C4-2B (cell line): ENCODE measurements at regions not wholly inside any gene's neighbourhood (a gene's known extent, or its start where the extent isn't known, plus 50 kb on each side); places are given as distances from the start of the nearest gene placed in this dataset.

ENCODE experiments used
- H3K27ac ChIP-seq: fragments of 450-650 bp; 2 replicates; pipeline ENCODE4 v1.5.1; 2017
- CTCF ChIP-seq: fragments of 450-650 bp; conservative IDR thresholded peaks from 2 replicates; pipeline ENCODE4 v1.5.1; 2017; ENCODE audit warnings: mild to moderate bottlenecking
- ZFX ChIP-seq: fragments of 450-650 bp; IDR thresholded peaks from 2 replicates; pipeline ENCODE4 v1.6.1; 2017

GRCh38 chr20:40961686-40962640 is 66.7 kb upstream of the TOP1 start:
- no peak for TF ChIP-seq ZFX
- TF ChIP-seq CTCF: no peak
- H3K27ac ChIP-seq: no peak overlapping the region

GRCh38 chr20:40962733-40963504 is 65.7 kb upstream of the TOP1 start:
- no peak overlapping the region; the same call in 1 of the 2 replicates for H3K27ac ChIP-seq
- TF ChIP-seq ZFX (no peak), CTCF (peak; percentile 97)

- TF ChIP-seq ZFX: no peak
- TF ChIP-seq CTCF: no peak
- H3K27ac ChIP-seq: no peak overlapping the region
Measured at GRCh38 chr20:40963505-40963845, 65.1 kb upstream of the TOP1 start.

GRCh38 chr20:40965671-40966070 is 63.0 kb upstream of the TOP1 start:
- no peak overlapping the region for H3K27ac ChIP-seq
- TF ChIP-seq CTCF (no peak), ZFX (no peak)

- no peak overlapping the region for H3K27ac ChIP-seq
- no peak; the same call in 1 of the 2 replicates for TF ChIP-seq CTCF
Measured at GRCh38 chr20:40966103-40966502, 62.5 kb upstream of the TOP1 start.

GRCh38 chr20:40966516-40967185 is 62.0 kb upstream of the TOP1 start:
- H3K27ac ChIP-seq: no peak overlapping the region
- TF ChIP-seq CTCF (no peak), ZFX (no peak)
